Keratinocyte (primary cell): ENCODE measurements at regions not wholly inside any gene's neighbourhood (a gene's known extent, or its start where the extent isn't known, plus 50 kb on each side); places are given as distances from the start of the nearest gene placed in this dataset.

Experiments
- DNase-seq: peaks from one replicate; pipeline ENCODE4 v3.0.0-alpha.2; 2011; ENCODE audit warnings: low read depth, missing footprints, low spot score
- FAIRE-seq: peaks from 2 replicates; lab custom pipeline; 2011; peaks lifted over from hg19 to GRCh38; lab: Jason Lieb, UNC
- H2AFZ ChIP-seq: 2 replicates; pipeline ENCODE4 v1.6.0; 2012; ENCODE audit warnings: low read length, control low read depth, inconsistent platforms; ENCODE audit not compliant: control insufficient read depth
- H3K27ac ChIP-seq: 2 replicates; pipeline ENCODE4 v1.5.1; 2011; ENCODE audit warnings: low read length; ENCODE audit not compliant: control insufficient read depth, insufficient read depth
- H3K27me3 ChIP-seq: 3 replicates; pipeline ENCODE4 v1.6.0; 2011; ENCODE audit warnings: low read length; ENCODE audit not compliant: control insufficient read depth, insufficient read depth; ENCODE audit errors: extremely low read depth
- H3K36me3 ChIP-seq, 2 experiments: 2 replicates in 1 of 2; 3 replicates in 1 of 2; pipeline ENCODE4 v1.5.1; 2011; ENCODE audit warnings: low read length in 2 of 2, mild to moderate bottlenecking in 1 of 2; ENCODE audit not compliant: control insufficient read depth in 2 of 2, insufficient read depth in 2 of 2; ENCODE audit errors: extremely low read depth in 1 of 2
- H3K4me1 ChIP-seq: 3 replicates; pipeline ENCODE4 v1.5.1; 2011; ENCODE audit warnings: low read length; ENCODE audit not compliant: control insufficient read depth, insufficient read depth; ENCODE audit errors: extremely low read depth
- H3K4me2 ChIP-seq: 3 replicates; pipeline ENCODE4 v1.6.0; 2011; ENCODE audit warnings: low read depth, low read length; ENCODE audit not compliant: control insufficient read depth, insufficient read depth; ENCODE audit errors: extremely low read depth
- H3K4me3 ChIP-seq, 3 experiments: fragments of 200-600 bp in 1 of 3; sonication (generic) in 1 of 3; 2 replicates in 2 of 3; 3 replicates in 1 of 3; pipeline ENCODE4 v1.5.1; 2011 to 2016; ENCODE audit warnings: low read length in 3 of 3, mild to moderate bottlenecking in 3 of 3, control low read depth in 2 of 3, inconsistent platforms in 1 of 3, low read depth in 1 of 3, mixed read lengths in 1 of 3, mixed run types in 1 of 3, moderate library complexity in 1 of 3; ENCODE audit not compliant: control insufficient read depth in 2 of 3, insufficient read depth in 2 of 3; ENCODE audit errors: extremely low read depth in 1 of 3
- H3K79me2 ChIP-seq: 2 replicates; pipeline ENCODE4 v1.6.0; 2012; ENCODE audit warnings: low read length; ENCODE audit not compliant: control insufficient read depth, insufficient read depth
- H3K9ac ChIP-seq: 3 replicates; pipeline ENCODE4 v1.6.0; 2011; ENCODE audit warnings: low read length; ENCODE audit not compliant: control insufficient read depth, insufficient read depth; ENCODE audit errors: extremely low read depth
- H3K9me1 ChIP-seq: 3 replicates; pipeline ENCODE4 v1.6.0; 2011; ENCODE audit warnings: low read length; ENCODE audit not compliant: control insufficient read depth, insufficient read depth; ENCODE audit errors: extremely low read depth
- H3K9me3 ChIP-seq: 2 replicates; pipeline ENCODE4 v1.5.1; 2012; ENCODE audit warnings: low read depth, low read length; ENCODE audit not compliant: control insufficient read depth
- H4K20me1 ChIP-seq: 3 replicates; pipeline ENCODE4 v1.6.0; 2011; ENCODE audit warnings: low read length; ENCODE audit not compliant: control insufficient read depth, insufficient read depth; ENCODE audit errors: extremely low read depth
- EZH2 ChIP-seq: IDR thresholded peaks from one replicate; pipeline ENCODE4 v1.6.1; 2012; ENCODE audit warnings: inconsistent platforms, mild to moderate bottlenecking, low read length, moderate library complexity
- dilution Hi-C: fragments of 300-500 bp; cut with MboI; formaldehyde crosslinking; loops from one replicate; pipeline ENCODE4 v1.7.0; 2020; ENCODE audit warnings: low sequenced_read_pairs; ENCODE audit not compliant: extremely low pct_ligation_motif_present
- TF ChIP-seq, protein P1 (sequence below), 3 experiments: IDR thresholded peaks in 1 of 3; conservative IDR thresholded peaks in 1 of 3; optimal IDR thresholded peaks in 1 of 3; 2 replicates in 2 of 3; 3 replicates in 1 of 3; pipeline versions ENCODE3 to v1.5.1; 2011; ENCODE audit warnings: low read length in 3 of 3, mild to moderate bottlenecking in 3 of 3, moderate library complexity in 2 of 3, control low read depth in 1 of 3, inconsistent platforms in 1 of 3; ENCODE audit not compliant: insufficient read depth in 2 of 3; ENCODE audit errors: extremely low read depth in 1 of 3

GRCh38 chr1:217115404-217116380 is 392.5 kb upstream of the ESRRG start:
- H3K9me3 ChIP-seq: no peaks in the 10 kb centered on the region
- no peak for FAIRE-seq
- no peaks in the 10 kb centered on the region for H3K4me1 ChIP-seq
- H3K9ac ChIP-seq: no peak overlapping the region
- H3K79me2 ChIP-seq: no peaks in the 10 kb centered on the region
- H3K4me2 ChIP-seq: no peak overlapping the region
- no peak for TF ChIP-seq EZH2
- TF ChIP-seq, protein P1, sequence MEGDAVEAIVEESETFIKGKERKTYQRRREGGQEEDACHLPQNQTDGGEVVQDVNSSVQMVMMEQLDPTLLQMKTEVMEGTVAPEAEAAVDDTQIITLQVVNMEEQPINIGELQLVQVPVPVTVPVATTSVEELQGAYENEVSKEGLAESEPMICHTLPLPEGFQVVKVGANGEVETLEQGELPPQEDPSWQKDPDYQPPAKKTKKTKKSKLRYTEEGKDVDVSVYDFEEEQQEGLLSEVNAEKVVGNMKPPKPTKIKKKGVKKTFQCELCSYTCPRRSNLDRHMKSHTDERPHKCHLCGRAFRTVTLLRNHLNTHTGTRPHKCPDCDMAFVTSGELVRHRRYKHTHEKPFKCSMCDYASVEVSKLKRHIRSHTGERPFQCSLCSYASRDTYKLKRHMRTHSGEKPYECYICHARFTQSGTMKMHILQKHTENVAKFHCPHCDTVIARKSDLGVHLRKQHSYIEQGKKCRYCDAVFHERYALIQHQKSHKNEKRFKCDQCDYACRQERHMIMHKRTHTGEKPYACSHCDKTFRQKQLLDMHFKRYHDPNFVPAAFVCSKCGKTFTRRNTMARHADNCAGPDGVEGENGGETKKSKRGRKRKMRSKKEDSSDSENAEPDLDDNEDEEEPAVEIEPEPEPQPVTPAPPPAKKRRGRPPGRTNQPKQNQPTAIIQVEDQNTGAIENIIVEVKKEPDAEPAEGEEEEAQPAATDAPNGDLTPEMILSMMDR (optimal IDR thresholded peaks at IDR 0.05 in 1 of 3, IDR thresholded peaks at IDR 0.05 in 1 of 3, conservative IDR thresholded peaks at IDR 0.05 in 1 of 3; ENCODE audit: extremely low read depth in 1 of 3, insufficient read depth in 2 of 3, low read length in 3 of 3): no peak
- no peaks in the 10 kb centered on the region for H4K20me1 ChIP-seq
- H3K27ac ChIP-seq: no peak overlapping the region
- H3K9me1 ChIP-seq: no peaks in the 10 kb centered on the region
- H3K36me3 ChIP-seq: no peaks in the 10 kb centered on the region
- no peaks in the 10 kb centered on the region for H3K27me3 ChIP-seq
- dilution Hi-C loops: no loop called here
- H2AFZ ChIP-seq: peak overlapping the region; percentile 14
- no peak for DNase-seq
- H3K4me3 ChIP-seq: no peak overlapping the region

GRCh38 chr1:217109928-217110327 is 386.7 kb upstream of the ESRRG start:
- Histone ChIP-seq H3K9ac (no peak overlapping the region), H3K27me3 (no peaks in the 10 kb centered on the region), H3K9me1 (no peaks in the 10 kb centered on the region), H3K4me1 (no peaks in the 10 kb centered on the region), H3K4me3 (no peak overlapping the region), H3K27ac (no peak overlapping the region), H4K20me1 (no peaks in the 10 kb centered on the region), H3K79me2 (no peaks in the 10 kb centered on the region), H3K4me2 (no peak overlapping the region), H3K36me3 (no peaks in the 10 kb centered on the region), H3K9me3 (no peaks in the 10 kb centered on the region), H2AFZ (no peak overlapping the region)
- FAIRE-seq: no peak
- DNase-seq: no peak
- no peak for TF ChIP-seq EZH2
- TF ChIP-seq, protein P1 (optimal IDR thresholded peaks at IDR 0.05 in 1 of 3, IDR thresholded peaks at IDR 0.05 in 1 of 3, conservative IDR thresholded peaks at IDR 0.05 in 1 of 3; ENCODE audit: extremely low read depth in 1 of 3, insufficient read depth in 2 of 3, low read length in 3 of 3): no peak
- dilution Hi-C loops: no loop called here
